H9 (cell line): ENCODE measurements at regions not wholly inside any gene's neighbourhood (a gene's known extent, or its start where the extent isn't known, plus 50 kb on each side); places are given as distances from the start of the nearest gene placed in this dataset.

Source experiments
- DNase-seq: peaks from one replicate; pipeline ENCODE4 v3.0.0-alpha.2; 2017
- H2AFZ ChIP-seq: one replicate; pipeline ENCODE4 v1.6.1; 2013; ENCODE audit warnings: mild to moderate bottlenecking, low read length, control low read depth, moderate library complexity
- H2AK5ac ChIP-seq: 2 replicates; pipeline ENCODE4 v1.6.1; 2013; ENCODE audit warnings: low read length, control low read depth, mixed read lengths; ENCODE audit not compliant: insufficient read length
- H2BK120ac ChIP-seq: one replicate; pipeline ENCODE4 v1.6.1; 2013; ENCODE audit warnings: low read depth, mild to moderate bottlenecking, low read length, control low read depth, inconsistent platforms; ENCODE audit not compliant: poor library complexity, severe bottlenecking
- H2BK12ac ChIP-seq: 2 replicates; pipeline ENCODE4 v1.6.1; 2013; ENCODE audit warnings: low read length, control low read depth, mixed read lengths, low read depth; ENCODE audit not compliant: insufficient read length
- H2BK15ac ChIP-seq: 2 replicates; pipeline ENCODE4 v1.6.1; 2013; ENCODE audit warnings: low read depth, low read length, control low read depth
- H2BK20ac ChIP-seq: one replicate; pipeline ENCODE4 v1.6.1; 2013; ENCODE audit warnings: low read depth, mild to moderate bottlenecking, low read length, control low read depth, inconsistent platforms; ENCODE audit not compliant: poor library complexity, severe bottlenecking
- H2BK5ac ChIP-seq: 2 replicates; pipeline ENCODE4 v1.6.1; 2013; ENCODE audit warnings: low read length, control low read depth, mixed read lengths; ENCODE audit not compliant: insufficient read length
- H3K14ac ChIP-seq: 2 replicates; pipeline ENCODE4 v1.6.1; 2013; ENCODE audit warnings: low read length, control low read depth; ENCODE audit not compliant: insufficient read depth
- H3K18ac ChIP-seq: 2 replicates; pipeline ENCODE4 v1.6.1; 2013; ENCODE audit warnings: low read depth, mild to moderate bottlenecking, mixed read lengths, low read length, control low read depth; ENCODE audit not compliant: insufficient read length
- H3K23ac ChIP-seq: 2 replicates; pipeline ENCODE4 v1.6.1; 2013; ENCODE audit warnings: low read length, control low read depth, mixed read lengths, low read depth; ENCODE audit not compliant: insufficient read length
- H3K23me2 ChIP-seq: 2 replicates; pipeline ENCODE4 v1.6.1; 2013; ENCODE audit warnings: low read depth, mild to moderate bottlenecking, mixed read lengths, low read length, control low read depth; ENCODE audit not compliant: insufficient read length, poor library complexity, severe bottlenecking
- H3K27ac ChIP-seq: 2 replicates; pipeline ENCODE4 v1.5.1; 2013; ENCODE audit warnings: low read length, control low read depth, mixed read lengths, low read depth; ENCODE audit not compliant: insufficient read length
- H3K27me3 ChIP-seq: 2 replicates; pipeline ENCODE4 v1.6.1; 2013; ENCODE audit warnings: low read length, control low read depth, inconsistent platforms; ENCODE audit not compliant: insufficient read depth
- H3K4ac ChIP-seq: 2 replicates; pipeline ENCODE4 v1.6.1; 2013; ENCODE audit warnings: low read depth, mild to moderate bottlenecking, control low read depth, inconsistent platforms, low read length, moderate library complexity
- H3K4me1 ChIP-seq: 2 replicates; pipeline ENCODE4 v1.6.1; 2013; ENCODE audit warnings: low read length, control low read depth, inconsistent platforms; ENCODE audit not compliant: insufficient read depth
- H3K4me2 ChIP-seq: 2 replicates; pipeline ENCODE4 v1.6.1; 2013; ENCODE audit warnings: low read length, control low read depth, mixed read lengths; ENCODE audit not compliant: insufficient read length, insufficient read depth
- H3K56ac ChIP-seq: 2 replicates; pipeline ENCODE4 v1.6.1; 2013; ENCODE audit warnings: low read depth, mild to moderate bottlenecking, mixed read lengths, low read length, control low read depth; ENCODE audit not compliant: insufficient read length
- H3K79me1 ChIP-seq: 2 replicates; pipeline ENCODE4 v1.6.1; 2013; ENCODE audit warnings: low read depth, mild to moderate bottlenecking, moderate library complexity, low read length, control low read depth, inconsistent platforms; ENCODE audit not compliant: insufficient read depth, poor library complexity, severe bottlenecking
- H3K79me2 ChIP-seq: 2 replicates; pipeline ENCODE4 v1.6.1; 2013; ENCODE audit warnings: low read length, control low read depth, inconsistent platforms; ENCODE audit not compliant: insufficient read depth
- H3K9ac ChIP-seq: 2 replicates; pipeline ENCODE4 v1.6.1; 2013; ENCODE audit warnings: low read length, control low read depth, mixed read lengths; ENCODE audit not compliant: insufficient read length; ENCODE audit errors: extremely low read depth
- H3K9me3 ChIP-seq: one replicate; pipeline ENCODE4 v1.6.1; 2013; ENCODE audit warnings: low read depth, low read length, inconsistent platforms; ENCODE audit not compliant: control insufficient read depth
- H3T11ph ChIP-seq: one replicate; pipeline ENCODE4 v1.6.1; 2013; ENCODE audit warnings: mild to moderate bottlenecking, low read length, control low read depth, inconsistent platforms
- H4K20me1 ChIP-seq: one replicate; pipeline ENCODE4 v1.6.1; 2013; ENCODE audit not compliant: control insufficient read depth, insufficient read length, insufficient read depth
- H4K5ac ChIP-seq: 2 replicates; pipeline ENCODE4 v1.6.1; 2013; ENCODE audit warnings: low read depth, mild to moderate bottlenecking, mixed read lengths, low read length, control low read depth; ENCODE audit not compliant: insufficient read length
- H4K8ac ChIP-seq: replicated peaks from 2 replicates; pipeline ENCODE4 v1.6.1; 2013; ENCODE audit warnings: low read length, control low read depth, mixed read lengths, low read depth; ENCODE audit not compliant: insufficient read length
- H4K91ac ChIP-seq: 2 replicates; pipeline ENCODE4 v1.6.1; 2013; ENCODE audit warnings: low read depth, mild to moderate bottlenecking, moderate library complexity, mixed read lengths, low read length, control low read depth; ENCODE audit not compliant: insufficient read length
- H3K27ac Mint-ChIP-seq, 3 experiments: 2 replicates in 2 of 3; 3 replicates in 1 of 3; pipeline ENCODE4 v1.8.0; 2020 to 2021; ENCODE audit warnings: mixed read lengths in 3 of 3, mild to moderate bottlenecking in 1 of 3, moderate library complexity in 1 of 3
- H3K27me3 Mint-ChIP-seq: 2 replicates; pipeline ENCODE4 v1.8.0; 2021; ENCODE audit warnings: low read depth, mild to moderate bottlenecking, moderate library complexity, mixed read lengths
- H3K36me3 Mint-ChIP-seq, 3 experiments: 2 replicates in 2 of 3; 3 replicates in 1 of 3; pipeline ENCODE4 v1.8.0; 2020 to 2021; ENCODE audit warnings: low read depth in 3 of 3, mixed read lengths in 3 of 3; ENCODE audit not compliant: insufficient read depth in 1 of 3
- H3K4me1 Mint-ChIP-seq, 2 experiments: 2 replicates each; pipeline ENCODE4 v1.8.0; 2020; ENCODE audit warnings: mixed read lengths in 2 of 2
- H3K4me3 Mint-ChIP-seq, 2 experiments: 2 replicates in 1 of 2; 3 replicates in 1 of 2; pipeline ENCODE4 v1.8.0; 2020 to 2021; ENCODE audit warnings: mild to moderate bottlenecking in 2 of 2, mixed read lengths in 2 of 2, moderate library complexity in 1 of 2
- H3K9me3 Mint-ChIP-seq, 2 experiments: 2 replicates in 1 of 2; 3 replicates in 1 of 2; pipeline ENCODE4 v1.8.0; 2020; ENCODE audit warnings: mild to moderate bottlenecking in 2 of 2, mixed read lengths in 2 of 2, moderate library complexity in 1 of 2
- CTCF ChIP-seq: fragments of 200-600 bp; sonication (generic); conservative IDR thresholded peaks from 3 replicates; pipeline ENCODE4 v1.8.0; 2021; ENCODE audit warnings: antibody characterized with exemption, mild to moderate bottlenecking

- Histone ChIP-seq H2AFZ (no peak overlapping the region), H4K5ac (no peak overlapping the region), H3K9ac (no peak overlapping the region), H3K14ac (no peak overlapping the region), H4K20me1 (no peaks in the 10 kb centered on the region), H3K23ac (no peak overlapping the region), H3K79me1 (no peaks in the 10 kb centered on the region), H2AK5ac (no peak overlapping the region), H3K23me2 (no peaks in the 10 kb centered on the region), H4K91ac (no peak overlapping the region), H3K56ac (no peak overlapping the region), H3K4me1 (no peaks in the 10 kb centered on the region), H2BK12ac (no peak overlapping the region), H3K4ac (no peak overlapping the region), H4K8ac (no peak overlapping the region), H3K27me3 (no peaks in the 10 kb centered on the region), H3K27ac (no peak overlapping the region), H2BK15ac (no peak overlapping the region), H3K18ac (no peak overlapping the region), H3T11ph (no peak overlapping the region), H3K4me2 (no peak overlapping the region), H2BK5ac (no peak overlapping the region), H3K79me2 (no peaks in the 10 kb centered on the region), H2BK120ac (no peak overlapping the region), H3K9me3 (no peaks in the 10 kb centered on the region), H2BK20ac (no peak overlapping the region)
- Mint-ChIP-seq H3K9me3 (peaks cover 6 to 25% of the 10 kb centered on the region in 2 experiments; a peak in 4 of 5 replicates), H3K27ac (no peak overlapping the region; a peak in 1 of 7 replicates), H3K4me3 (no peak overlapping the region), H3K27me3 (no peaks in the 10 kb centered on the region), H3K36me3 (peaks cover 4 to 18% (median 7%) of the 10 kb centered on the region in 3 experiments; a peak in 4 of 7 replicates), H3K4me1 (peaks cover 21 to 23% of the 10 kb centered on the region in 2 experiments)
- TF ChIP-seq CTCF, result no peak
- no peak for DNase-seq
Observed at GRCh38 chr3:94372026-94372425, 309.2 kb downstream of the NSUN3 start.
